PC-9 (cell line): ENCODE measurements at regions not wholly inside any gene's neighbourhood (a gene's known extent, or its start where the extent isn't known, plus 50 kb on each side); places are given as distances from the start of the nearest gene placed in this dataset.

Source experiments
- BruUV-seq: library from RNA; stranded (reverse); fragments of 400-500 nt; replicated peaks from 2 replicates; lab custom pipeline; 2021; lab: Mats Ljungman, UMichigan
- CTCF ChIA-PET: fragments of 300-600 bp; sonication (Branson Sonifier 250); formaldehyde crosslinking; loops from one replicate; lab custom pipeline; 2022; ENCODE audit warnings: antibody characterized with exemption; lab: Charles Lee
- POLR2A ChIA-PET: fragments of 300-600 bp; sonication (Branson Sonifier 250); formaldehyde crosslinking; loops from one replicate; lab custom pipeline; 2022; ENCODE audit warnings: antibody characterized with exemption; ENCODE audit not compliant: unreplicated experiment; lab: Charles Lee
- DNase-seq, 2 experiments: peaks; one replicate each; pipeline versions ENCODE4 v3.0.0 to v3.0.0-alpha.2; 2015 to 2022; ENCODE audit warnings: mixed read lengths in 1 of 2
- H2AFZ ChIP-seq: fragments of 200-600 bp; sonication (generic); 2 replicates; pipeline ENCODE4 v1.8.1; 2017; ENCODE audit warnings: antibody characterized with exemption
- H3F3A ChIP-seq: fragments of 200-600 bp; sonication (generic); 2 replicates; pipeline ENCODE4 v1.8.1; 2017; ENCODE audit warnings: antibody characterized with exemption, mild to moderate bottlenecking, low read depth; ENCODE audit not compliant: insufficient read depth
- H3K27ac ChIP-seq: fragments of 200-600 bp; sonication (generic); 2 replicates; pipeline ENCODE4 v1.6.1; 2016; ENCODE audit warnings: mixed run types
- H3K27me3 ChIP-seq: fragments of 200-600 bp; sonication (generic); 2 replicates; pipeline ENCODE4 v1.6.1; 2016; ENCODE audit warnings: low read depth, mixed run types; ENCODE audit not compliant: insufficient read depth
- H3K36me3 ChIP-seq: fragments of 200-600 bp; sonication (generic); 2 replicates; pipeline ENCODE4 v1.6.1; 2016; ENCODE audit warnings: low read depth, mixed run types
- H3K4me1 ChIP-seq: fragments of 200-600 bp; sonication (generic); replicated peaks from 2 replicates; pipeline ENCODE4 v1.6.1; 2016; ENCODE audit warnings: mixed run types; ENCODE audit not compliant: insufficient read depth
- H3K4me2 ChIP-seq: fragments of 200-600 bp; sonication (generic); 2 replicates; pipeline ENCODE4 v1.6.1; 2017; ENCODE audit warnings: mixed run types
- H3K4me3 ChIP-seq: fragments of 200-600 bp; sonication (generic); 2 replicates; pipeline ENCODE4 v1.6.1; 2016; ENCODE audit warnings: mixed run types
- H3K79me2 ChIP-seq: fragments of 200-600 bp; sonication (generic); 2 replicates; pipeline ENCODE4 v1.6.1; 2017; ENCODE audit warnings: low read depth, mixed run types
- H3K9me2 ChIP-seq: fragments of 200-600 bp; sonication (generic); 2 replicates; pipeline ENCODE4 v1.8.1; 2017; ENCODE audit warnings: mild to moderate bottlenecking; ENCODE audit not compliant: insufficient read depth
- H3K9me3 ChIP-seq: fragments of 200-600 bp; sonication (generic); 2 replicates; pipeline ENCODE4 v1.8.1; 2016; ENCODE audit warnings: low read depth; ENCODE audit not compliant: insufficient read depth
- H4K20me1 ChIP-seq: fragments of 200-600 bp; sonication (generic); 2 replicates; pipeline ENCODE4 v1.8.1; 2017; ENCODE audit not compliant: insufficient read depth
- EZH2 ChIP-seq: fragments of 200-600 bp; sonication (generic); IDR thresholded peaks from 2 replicates; pipeline ENCODE4 v1.8.0; 2017; ENCODE audit warnings: antibody characterized with exemption, low read depth
- intact Hi-C: fragments of 100-400 bp; cut with micrococcal nuclease; formaldehyde crosslinking; loops from one replicate; pipeline ENCODE4 v1.10.0; 2022; ENCODE audit not compliant: unreplicated experiment
- TF ChIP-seq, protein P1 (sequence below): fragments of 200-600 bp; sonication (generic); conservative IDR thresholded peaks from 2 replicates; pipeline ENCODE4 v1.6.1; 2017; ENCODE audit warnings: mixed run types, antibody characterized with exemption, mild to moderate bottlenecking, moderate library complexity

DNA sequence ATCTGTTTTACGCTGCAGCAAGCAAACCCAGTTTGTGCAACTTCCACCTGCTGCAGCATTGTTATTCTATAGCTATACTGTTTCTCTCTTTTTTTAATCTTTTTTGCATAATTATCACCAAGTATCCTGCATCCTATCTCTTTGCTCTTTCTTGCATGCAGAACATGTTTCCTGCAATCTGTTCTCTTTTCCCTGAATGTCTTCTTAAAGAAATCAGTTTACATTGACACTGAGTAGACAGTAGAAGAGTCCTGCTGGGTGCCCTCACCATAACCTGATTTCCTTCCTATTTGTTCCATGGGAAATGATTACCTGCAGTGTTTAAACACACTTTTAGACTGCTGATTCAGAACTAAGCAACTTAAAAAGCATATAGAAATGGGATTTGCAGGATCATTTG is 964.7 kb downstream of the PCDH19 start:
- POLR2A ChIA-PET = no interaction called here
- Histone ChIP-seq H3K27ac (no peak overlapping the region), H3K9me2 (no peaks in the 10 kb centered on the region), H3K4me2 (no peak overlapping the region), H3K4me3 (no peak overlapping the region), H2AFZ (no peak overlapping the region), H3K4me1 (no peaks in the 10 kb centered on the region), H3F3A (no peaks in the 10 kb centered on the region), H3K27me3 (no peaks in the 10 kb centered on the region), H3K79me2 (no peaks in the 10 kb centered on the region), H3K9me3 (no peaks in the 10 kb centered on the region), H4K20me1 (no peaks in the 10 kb centered on the region), H3K36me3 (no peaks in the 10 kb centered on the region)
- no TSS peak for BruUV-seq
- TF ChIP-seq EZH2 = no peak
- TF ChIP-seq, protein P1, sequence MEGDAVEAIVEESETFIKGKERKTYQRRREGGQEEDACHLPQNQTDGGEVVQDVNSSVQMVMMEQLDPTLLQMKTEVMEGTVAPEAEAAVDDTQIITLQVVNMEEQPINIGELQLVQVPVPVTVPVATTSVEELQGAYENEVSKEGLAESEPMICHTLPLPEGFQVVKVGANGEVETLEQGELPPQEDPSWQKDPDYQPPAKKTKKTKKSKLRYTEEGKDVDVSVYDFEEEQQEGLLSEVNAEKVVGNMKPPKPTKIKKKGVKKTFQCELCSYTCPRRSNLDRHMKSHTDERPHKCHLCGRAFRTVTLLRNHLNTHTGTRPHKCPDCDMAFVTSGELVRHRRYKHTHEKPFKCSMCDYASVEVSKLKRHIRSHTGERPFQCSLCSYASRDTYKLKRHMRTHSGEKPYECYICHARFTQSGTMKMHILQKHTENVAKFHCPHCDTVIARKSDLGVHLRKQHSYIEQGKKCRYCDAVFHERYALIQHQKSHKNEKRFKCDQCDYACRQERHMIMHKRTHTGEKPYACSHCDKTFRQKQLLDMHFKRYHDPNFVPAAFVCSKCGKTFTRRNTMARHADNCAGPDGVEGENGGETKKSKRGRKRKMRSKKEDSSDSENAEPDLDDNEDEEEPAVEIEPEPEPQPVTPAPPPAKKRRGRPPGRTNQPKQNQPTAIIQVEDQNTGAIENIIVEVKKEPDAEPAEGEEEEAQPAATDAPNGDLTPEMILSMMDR = no peak
- DNase-seq = no peak
- CTCF ChIA-PET = no interaction called here
- intact Hi-C loops = no loop called here

DNA sequence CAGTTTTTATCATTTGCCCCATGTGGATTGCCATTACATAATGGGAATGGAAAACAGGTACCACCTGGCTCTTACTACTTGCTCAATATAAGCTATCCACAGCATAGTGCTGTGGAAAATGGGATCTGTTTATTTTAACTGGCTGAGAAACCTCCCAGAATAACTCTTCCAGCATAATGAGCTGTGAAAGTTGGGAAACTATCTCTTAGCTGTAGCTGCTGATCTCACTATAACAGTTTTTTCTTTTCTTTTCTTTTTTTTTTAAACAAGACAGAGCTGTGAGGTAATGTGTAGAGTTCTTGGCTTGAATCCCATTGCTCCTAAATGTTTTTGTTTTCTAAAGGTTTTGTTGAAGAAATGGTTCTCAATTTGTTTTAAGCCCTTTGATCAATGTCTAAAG is 988.3 kb downstream of the PCDH19 start:
- intact Hi-C loops = no loop called here
- no peak overlapping the region for H3K4me3 ChIP-seq
- no peaks in the 10 kb centered on the region for H3F3A ChIP-seq
- no peaks in the 10 kb centered on the region for H3K27me3 ChIP-seq
- no peaks in the 10 kb centered on the region for H3K79me2 ChIP-seq
- H3K4me1 ChIP-seq = no peaks in the 10 kb centered on the region
- no peaks in the 10 kb centered on the region for H3K9me2 ChIP-seq
- no peaks in the 10 kb centered on the region for H3K9me3 ChIP-seq
- no peaks in the 10 kb centered on the region for H3K36me3 ChIP-seq
- H3K4me2 ChIP-seq = no peak overlapping the region
- H2AFZ ChIP-seq = no peak overlapping the region
- H4K20me1 ChIP-seq = no peaks in the 10 kb centered on the region
- TF ChIP-seq EZH2 = no peak
- TF ChIP-seq, protein P1 = no peak
- no TSS peak for BruUV-seq
- H3K27ac ChIP-seq = no peak overlapping the region
- CTCF ChIA-PET = no interaction called here
- no peak for DNase-seq
- POLR2A ChIA-PET = no interaction called here

DNA sequence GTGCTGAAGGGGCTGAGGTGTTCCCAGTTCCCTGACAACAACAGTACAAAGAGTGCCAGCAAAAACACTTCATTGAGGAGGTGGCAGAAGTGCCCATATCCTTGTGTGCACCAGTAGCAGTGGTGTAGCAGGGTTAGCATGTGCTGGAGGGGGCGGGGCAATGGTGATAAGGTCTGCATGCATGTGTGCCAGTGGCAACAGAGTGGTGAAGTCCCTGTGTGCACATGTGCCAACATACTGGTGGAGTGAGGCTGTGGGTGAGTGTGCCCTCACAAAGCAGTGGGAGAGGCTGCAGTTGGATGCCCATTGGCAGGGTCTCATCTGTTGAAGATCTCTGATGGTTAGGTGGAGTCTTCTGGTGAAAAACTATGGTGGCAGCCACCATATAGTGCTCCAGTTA is 994.6 kb downstream of the PCDH19 start:
- H2AFZ ChIP-seq = no peak overlapping the region

More for the DNA sequence above, 994.6 kb downstream of the PCDH19 start:
- Histone ChIP-seq H3K4me3 (no peak overlapping the region), H3K36me3 (no peaks in the 10 kb centered on the region), H3K9me3 (no peaks in the 10 kb centered on the region), H3K4me1 (no peaks in the 10 kb centered on the region), H4K20me1 (no peaks in the 10 kb centered on the region), H3K27me3 (no peaks in the 10 kb centered on the region), H3K79me2 (no peaks in the 10 kb centered on the region), H3K27ac (no peak overlapping the region), H3K4me2 (no peak overlapping the region), H3F3A (no peaks in the 10 kb centered on the region), H3K9me2 (no peaks in the 10 kb centered on the region)
- DNase-seq = no peak
- intact Hi-C loops = no loop called here
- POLR2A ChIA-PET = no interaction called here
- TF ChIP-seq EZH2 = no peak
- TF ChIP-seq, protein P1 = no peak
- no TSS peak for BruUV-seq
- CTCF ChIA-PET = no interaction called here
